Left forelimb (tissue), 1 donor: ENCODE measurements at regions not wholly inside any gene's neighbourhood (a gene's known extent, or its start where the extent isn't known, plus 50 kb on each side); places are given as distances from the start of the nearest gene placed in this dataset.

Experiments
- DNase-seq: peaks from one replicate; pipeline ENCODE4 v3.0.0-alpha.2; 2018; ENCODE audit warnings: low spot score

DNA sequence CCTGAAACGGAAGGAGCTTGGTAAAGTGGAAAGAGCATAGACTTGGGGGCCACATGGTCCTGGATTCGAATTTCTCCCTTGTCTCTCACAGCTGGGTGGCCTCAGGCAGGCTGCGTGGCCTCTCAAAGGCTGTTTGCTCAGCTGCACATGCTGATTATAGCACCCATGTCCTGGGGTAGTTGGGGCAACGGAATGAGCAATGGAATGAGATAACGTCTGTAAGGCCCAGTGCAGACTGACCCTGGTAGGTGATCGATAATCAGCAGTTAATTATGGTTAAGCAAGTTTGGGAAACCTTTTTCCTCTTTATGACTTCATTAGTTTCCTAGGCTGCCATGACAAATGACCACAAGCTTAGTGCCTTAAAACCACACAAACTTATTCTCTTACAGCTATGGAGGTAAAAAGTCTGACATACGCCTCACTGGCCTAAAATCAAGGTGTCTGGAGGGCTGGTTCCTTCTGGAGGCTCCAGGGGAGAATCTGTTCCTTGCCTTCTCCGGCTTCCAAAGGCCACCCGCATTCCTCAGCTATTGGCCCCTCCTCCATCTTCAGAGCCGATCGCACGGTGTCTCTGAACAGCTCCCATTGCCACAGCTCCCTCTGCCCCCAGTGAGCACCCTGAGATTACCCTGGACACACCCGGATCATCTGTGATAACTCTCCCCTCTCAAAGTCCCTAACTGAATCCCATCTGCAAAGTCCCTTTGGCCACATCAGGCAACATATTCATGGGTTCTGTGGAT lies 294.9 kb upstream of the FOXF1 start:
- no peak for DNase-seq

GRCh38 chr16:86215979-86216585 lies 294.2 kb upstream of the FOXF1 start:
- no peak for DNase-seq

DNA sequence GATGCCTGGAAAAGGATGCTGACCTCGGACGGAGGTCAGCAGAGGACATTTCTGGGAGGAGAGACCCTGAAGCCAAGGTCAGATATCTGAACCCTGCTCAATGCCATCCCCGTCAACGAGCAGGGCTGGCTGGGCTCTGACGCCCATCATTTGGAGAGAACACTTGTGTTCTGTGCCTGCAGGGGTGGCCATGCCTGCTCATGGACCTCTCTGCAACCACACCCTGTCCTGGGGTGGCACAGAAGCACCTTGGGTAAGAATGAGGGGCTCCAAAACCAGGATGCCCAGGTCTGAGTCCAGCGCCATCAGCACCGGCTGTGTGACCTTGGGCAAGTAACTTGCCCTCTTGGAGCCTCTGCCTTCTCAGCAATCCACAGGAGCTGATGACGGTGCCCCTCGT lies 293.7 kb upstream of the FOXF1 start:
- no peak for DNase-seq

DNA sequence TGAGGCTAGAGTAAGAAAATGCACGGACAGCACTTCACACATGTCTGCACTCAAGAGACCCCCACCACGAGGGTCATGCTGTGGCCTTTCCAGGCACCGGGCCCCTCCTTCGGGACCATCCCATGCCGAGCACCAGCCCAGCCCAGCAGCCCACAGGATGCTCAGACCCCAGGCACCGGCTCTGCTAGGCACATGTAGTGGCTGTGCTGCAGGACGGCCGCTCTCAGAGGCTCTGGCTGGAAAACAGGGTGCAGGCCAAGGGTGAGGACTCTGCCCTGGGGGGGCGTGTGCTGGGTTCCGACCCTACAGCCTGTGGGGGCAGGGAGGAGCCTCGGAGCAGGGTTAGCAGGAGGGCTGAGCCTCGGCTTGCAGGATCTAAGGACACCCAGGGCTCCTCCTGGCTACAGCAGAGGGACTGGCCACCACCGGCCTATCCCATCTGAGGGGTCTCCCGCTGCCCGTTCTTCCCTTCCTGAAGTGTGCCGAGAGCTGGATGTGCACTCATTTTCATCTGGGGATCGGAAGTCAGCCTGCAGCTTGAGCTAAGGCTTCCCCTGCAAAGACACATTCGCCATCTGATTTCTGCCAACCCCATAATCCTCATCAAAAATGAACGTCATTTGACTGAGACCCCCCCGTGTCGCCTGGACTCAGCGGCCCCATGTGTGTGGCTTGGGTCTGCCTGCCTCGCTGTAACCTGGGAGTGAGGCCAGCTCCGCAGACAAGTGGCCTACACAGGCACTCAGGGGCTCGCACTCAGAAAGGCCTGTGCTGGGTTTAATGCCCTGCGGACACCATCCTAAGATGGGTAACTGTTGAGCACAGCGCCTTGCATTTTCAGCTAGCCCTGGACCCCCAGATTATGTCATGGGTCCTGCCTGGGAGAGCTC lies 293.1 kb upstream of the FOXF1 start:
- DNase-seq: no peak

- DNase-seq: no peak
Observed at GRCh38 chr16:86217891-86218270, 292.4 kb upstream of the FOXF1 start.

GRCh38 chr16:86218479-86219170 lies 291.7 kb upstream of the FOXF1 start:
- no peak for DNase-seq

DNA sequence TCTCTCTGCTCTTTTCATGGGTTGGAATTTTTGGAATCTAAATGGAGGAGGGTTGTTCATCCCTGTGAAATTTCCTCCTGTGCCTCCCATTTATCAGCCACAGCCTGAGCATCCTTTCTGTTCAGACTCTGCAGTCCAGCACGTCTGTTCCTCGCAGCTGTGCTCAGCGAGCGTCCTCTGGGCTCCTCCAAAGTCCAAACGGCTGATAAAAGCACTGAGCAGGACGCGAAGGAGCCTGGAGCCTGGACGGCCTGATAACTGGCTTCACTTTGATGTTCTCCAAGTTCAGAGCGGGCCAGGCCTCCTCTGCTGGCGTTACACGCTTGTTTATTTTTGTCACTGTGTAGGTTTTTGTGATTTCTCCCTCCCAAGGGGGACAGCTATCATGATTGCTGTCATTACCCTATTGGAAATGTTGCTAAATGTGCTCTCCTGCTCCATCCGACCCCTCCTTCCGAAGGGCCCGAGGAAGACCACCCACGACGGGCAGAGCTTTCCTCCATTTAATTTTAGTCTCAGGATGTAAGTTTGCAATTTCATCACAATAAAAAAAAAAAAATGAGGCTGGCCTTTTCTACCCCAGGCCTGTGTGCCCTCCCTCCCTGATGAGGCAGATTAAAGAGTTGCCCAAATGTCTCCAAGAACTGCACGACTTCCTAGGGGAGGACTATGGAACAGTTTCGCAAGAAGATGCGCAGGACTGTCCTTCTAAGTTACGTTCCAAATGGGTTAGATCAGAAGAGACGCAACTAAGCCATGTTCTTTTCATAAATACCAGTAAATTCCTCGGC lies 290.5 kb upstream of the FOXF1 start:
- no peak for DNase-seq

DNA sequence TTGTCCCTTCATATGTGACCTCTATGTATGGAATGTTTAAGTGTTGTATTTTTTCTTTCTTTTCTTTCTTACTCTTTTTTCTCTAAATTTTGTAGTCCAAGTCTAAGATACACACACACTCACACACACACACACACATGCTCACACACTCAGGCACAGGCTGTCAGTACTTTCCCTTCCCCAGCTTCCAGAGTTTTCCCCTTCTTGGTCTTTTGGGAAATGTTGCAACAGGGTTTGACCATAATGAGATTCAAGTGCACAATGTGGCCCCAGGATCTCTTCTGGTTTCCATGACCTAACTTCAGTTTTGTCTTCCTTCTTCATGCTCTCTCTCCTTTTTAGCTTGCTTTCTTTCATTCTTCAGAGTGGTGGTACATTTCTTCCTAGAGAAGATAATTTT lies 289.8 kb upstream of the FOXF1 start:
- no peak for DNase-seq

- DNase-seq: no peak
Observed at GRCh38 chr16:86221085-86221484, 289.2 kb upstream of the FOXF1 start.

- no peak for DNase-seq
Observed at GRCh38 chr16:86222547-86222946, 287.8 kb upstream of the FOXF1 start.

DNA sequence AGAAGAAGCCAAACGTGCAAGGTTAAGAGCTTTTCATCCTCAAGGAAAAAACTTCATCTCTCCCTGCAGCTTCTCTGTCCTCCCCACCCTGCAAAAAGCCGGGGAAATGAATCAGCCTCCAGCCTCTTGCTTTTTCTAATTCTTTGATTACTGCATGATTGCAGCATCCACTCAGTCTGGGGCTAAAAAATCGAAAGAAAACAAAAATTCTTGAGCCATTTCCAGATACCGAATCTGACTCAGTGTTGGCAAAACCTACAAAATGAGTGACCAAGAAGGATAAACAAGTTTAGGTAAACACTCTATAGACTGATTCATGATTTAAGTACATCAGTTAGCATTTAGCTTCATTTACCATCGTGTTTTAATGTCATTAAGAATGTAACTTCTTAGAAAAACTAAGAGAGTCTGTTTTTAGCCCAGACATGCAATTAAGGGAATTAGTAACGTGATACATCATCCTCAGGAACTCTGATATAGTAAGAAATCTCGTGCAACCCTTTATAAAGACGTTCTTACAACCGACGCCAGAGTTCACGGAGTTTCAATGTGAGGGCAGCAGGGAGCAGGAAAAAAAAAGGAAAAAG lies 287.3 kb upstream of the FOXF1 start:
- no peak for DNase-seq

GRCh38 chr16:86224126-86224525 lies 286.2 kb upstream of the FOXF1 start:
- no peak for DNase-seq

GRCh38 chr16:86224629-86225028 lies 285.7 kb upstream of the FOXF1 start:
- no peak for DNase-seq

GRCh38 chr16:86225905-86226371 lies 284.4 kb upstream of the FOXF1 start:
- DNase-seq: no peak

DNA sequence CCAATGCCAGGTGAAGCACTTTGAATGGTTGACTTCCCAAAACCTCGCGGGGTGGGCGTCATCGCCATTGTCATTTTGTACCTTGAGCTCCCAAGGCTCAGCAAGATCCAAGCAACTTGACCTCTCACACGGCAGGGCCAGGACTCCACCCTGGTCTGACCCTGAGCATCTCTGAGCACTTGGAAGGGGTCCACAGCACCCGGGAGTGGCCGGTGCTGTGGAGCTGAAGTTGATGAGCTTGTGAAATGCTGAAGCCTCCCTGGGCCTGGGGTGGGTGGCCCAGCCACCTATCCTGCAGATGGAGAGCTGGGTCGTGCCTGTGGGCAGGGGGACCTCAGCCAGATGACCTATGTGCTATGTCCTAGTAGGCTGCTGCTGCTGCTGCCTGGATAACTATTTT lies 283.3 kb upstream of the FOXF1 start:
- DNase-seq: no peak

DNA sequence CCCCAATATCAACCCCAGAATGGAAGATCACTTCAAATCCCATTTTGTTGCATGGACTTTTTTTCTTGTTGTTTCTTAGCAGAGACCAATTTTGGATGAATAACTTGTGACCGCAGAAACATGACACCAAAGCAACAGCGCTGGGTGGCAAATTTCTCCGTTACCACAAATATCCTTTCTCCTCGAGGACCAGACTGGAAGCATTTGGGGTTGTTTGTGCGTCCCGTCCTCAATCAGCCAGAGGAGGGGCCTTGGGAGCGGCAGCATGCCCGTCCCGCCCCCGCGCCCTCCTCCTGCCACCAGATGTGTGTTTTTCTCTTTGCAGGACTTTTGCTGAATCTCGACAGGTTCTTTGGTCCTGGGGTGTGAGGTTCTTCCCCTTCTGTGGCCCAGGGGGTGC lies 282.5 kb upstream of the FOXF1 start:
- no peak for DNase-seq

GRCh38 chr16:86228713-86229112 lies 281.6 kb upstream of the FOXF1 start:
- no peak for DNase-seq

GRCh38 chr16:86229283-86229682 lies 281.0 kb upstream of the FOXF1 start:
- DNase-seq: no peak

DNA sequence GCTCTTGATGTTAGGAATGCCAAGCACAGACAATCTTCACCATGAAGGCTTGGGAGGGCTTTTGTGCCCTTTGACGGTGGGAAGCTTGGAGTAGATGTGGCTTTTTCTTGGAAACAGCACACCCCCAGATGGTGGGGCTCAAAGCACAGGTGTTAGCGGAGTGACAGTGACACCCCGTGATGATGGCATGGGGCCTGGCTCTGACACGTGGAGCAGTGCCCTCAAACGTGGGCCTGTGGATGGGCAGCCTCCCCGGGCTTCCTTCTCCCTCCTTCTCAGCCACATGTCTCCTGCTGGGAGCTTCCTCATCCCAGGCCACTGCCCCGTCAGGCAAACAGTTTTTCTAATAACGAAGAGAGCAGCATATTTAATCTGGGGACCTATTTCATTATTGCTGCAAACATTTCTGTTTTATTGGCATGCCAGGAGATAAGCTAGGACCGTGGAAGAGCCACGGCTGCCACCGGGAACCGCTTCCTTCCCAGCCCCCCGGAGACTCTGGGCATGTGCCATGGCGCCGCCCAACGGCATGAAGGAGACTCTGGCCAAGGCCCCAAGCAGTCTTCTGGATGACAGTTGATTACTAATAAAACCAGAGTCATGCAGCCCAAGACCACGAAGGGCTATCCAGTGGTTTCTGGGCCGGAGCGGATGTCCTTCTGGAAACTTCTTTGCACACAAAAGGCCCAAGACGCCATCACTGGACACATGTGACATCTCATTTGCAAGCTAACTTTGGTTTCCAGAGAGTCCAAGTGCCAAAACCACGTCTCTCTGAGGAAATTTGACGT lies 280.3 kb upstream of the FOXF1 start:
- DNase-seq: no peak

DNA sequence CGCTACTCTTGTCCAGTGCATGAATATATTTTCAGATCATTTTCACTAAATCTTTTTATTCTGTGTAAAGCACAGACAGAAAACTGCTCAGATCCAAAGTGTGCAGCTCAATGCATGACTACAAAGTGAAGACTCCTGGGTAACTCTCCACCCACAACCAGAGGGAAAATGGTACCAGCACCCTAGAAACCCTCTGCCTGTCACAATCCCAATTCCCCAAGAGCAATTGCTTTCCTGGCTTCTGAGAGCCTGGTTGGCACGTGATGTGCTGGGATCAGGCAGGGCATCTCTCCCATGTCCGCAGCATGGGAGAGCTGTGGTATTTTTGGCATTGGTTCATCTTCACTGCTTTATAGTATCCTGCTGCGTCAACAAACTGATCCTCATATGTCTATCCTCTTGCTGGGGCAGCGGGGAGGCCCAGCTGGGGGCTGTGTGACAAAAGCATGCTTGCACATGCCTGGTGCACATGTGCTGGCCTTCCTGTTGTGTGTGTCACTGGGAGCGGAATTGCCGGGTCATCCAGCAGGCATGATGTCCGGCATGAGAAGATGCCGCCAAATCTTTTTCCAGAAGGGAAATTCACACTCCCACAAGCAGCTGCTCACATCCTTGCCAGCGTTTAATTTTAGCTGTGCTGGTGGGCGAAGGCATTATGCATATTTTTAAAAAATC lies 278.9 kb upstream of the FOXF1 start:
- no peak for DNase-seq
